Activated B cell treated with CpG ODN at 0.5 μM for 24 hours (primary cell): ENCODE measurements at regions not wholly inside any gene's neighbourhood (a gene's known extent, or its start where the extent isn't known, plus 50 kb on each side); places are given as distances from the start of the nearest gene placed in this dataset.

Experiments
- ATAC-seq: fragments of 200-7000 bp; cut with Tn5 transposase; one replicate; pipeline ENCODE4 v1.10.0; 2021; ENCODE audit warnings: low read depth, mild to moderate bottlenecking, moderate library complexity
- CTCF ChIA-PET: fragments of 350-600 bp; sonication (Branson Sonifier 250); formaldehyde crosslinking; loops from one replicate; lab custom pipeline; 2021; ENCODE audit warnings: antibody characterized with exemption; lab: Charles Lee
- POLR2A ChIA-PET: fragments of 350-600 bp; sonication (Branson Sonifier 250); formaldehyde crosslinking; loops from one replicate; lab custom pipeline; 2021; ENCODE audit warnings: antibody characterized with exemption; lab: Charles Lee
- DNase-seq: peaks from one replicate; pipeline ENCODE4 v3.0.0; 2022
- H3K27ac Mint-ChIP-seq: one replicate; pipeline ENCODE4 v1.8.0; 2020; ENCODE audit warnings: mixed read lengths
- H3K27me3 Mint-ChIP-seq: one replicate; pipeline ENCODE4 v1.8.0; 2021; ENCODE audit warnings: mixed read lengths
- H3K36me3 Mint-ChIP-seq: one replicate; pipeline ENCODE4 v1.8.0; 2021; ENCODE audit warnings: low read depth, mixed read lengths
- H3K4me1 Mint-ChIP-seq: one replicate; pipeline ENCODE4 v1.8.0; 2021; ENCODE audit warnings: mixed read lengths
- H3K4me3 Mint-ChIP-seq: one replicate; pipeline ENCODE4 v1.8.0; 2020; ENCODE audit warnings: mild to moderate bottlenecking, mixed read lengths
- H3K9me3 Mint-ChIP-seq: one replicate; pipeline ENCODE4 v1.8.0; 2020; ENCODE audit warnings: mixed read lengths
- intact Hi-C: fragments of 100-400 bp; cut with micrococcal nuclease; formaldehyde crosslinking; loops from one replicate; pipeline ENCODE4 v1.15.1; 2024
- TF ChIP-seq, protein P1 (sequence below): fragments of 200-600 bp; IDR thresholded peaks from one replicate; pipeline ENCODE4 v1.8.0; 2022; ENCODE audit warnings: antibody characterized with exemption, mild to moderate bottlenecking

DNA sequence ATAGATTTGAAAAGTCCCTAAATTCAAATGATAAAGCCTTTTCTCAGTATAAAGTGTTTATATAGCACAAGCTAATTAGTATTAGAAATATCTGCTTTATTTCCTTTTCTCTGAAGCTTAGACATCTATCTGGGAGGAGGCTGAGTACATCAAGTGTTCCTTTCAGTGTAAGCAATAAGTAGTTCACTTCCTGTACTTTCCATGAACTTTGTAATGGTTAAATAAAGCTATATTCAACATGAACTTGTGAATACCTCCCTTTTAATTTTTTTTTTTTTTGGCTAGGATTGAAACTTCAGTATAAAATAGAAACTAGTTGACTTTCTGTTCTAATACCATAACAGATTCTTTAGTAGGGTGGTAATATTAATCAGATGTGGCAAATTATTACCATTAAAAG lies 190.9 kb downstream of the CENPW start:
- TF ChIP-seq, protein P1, sequence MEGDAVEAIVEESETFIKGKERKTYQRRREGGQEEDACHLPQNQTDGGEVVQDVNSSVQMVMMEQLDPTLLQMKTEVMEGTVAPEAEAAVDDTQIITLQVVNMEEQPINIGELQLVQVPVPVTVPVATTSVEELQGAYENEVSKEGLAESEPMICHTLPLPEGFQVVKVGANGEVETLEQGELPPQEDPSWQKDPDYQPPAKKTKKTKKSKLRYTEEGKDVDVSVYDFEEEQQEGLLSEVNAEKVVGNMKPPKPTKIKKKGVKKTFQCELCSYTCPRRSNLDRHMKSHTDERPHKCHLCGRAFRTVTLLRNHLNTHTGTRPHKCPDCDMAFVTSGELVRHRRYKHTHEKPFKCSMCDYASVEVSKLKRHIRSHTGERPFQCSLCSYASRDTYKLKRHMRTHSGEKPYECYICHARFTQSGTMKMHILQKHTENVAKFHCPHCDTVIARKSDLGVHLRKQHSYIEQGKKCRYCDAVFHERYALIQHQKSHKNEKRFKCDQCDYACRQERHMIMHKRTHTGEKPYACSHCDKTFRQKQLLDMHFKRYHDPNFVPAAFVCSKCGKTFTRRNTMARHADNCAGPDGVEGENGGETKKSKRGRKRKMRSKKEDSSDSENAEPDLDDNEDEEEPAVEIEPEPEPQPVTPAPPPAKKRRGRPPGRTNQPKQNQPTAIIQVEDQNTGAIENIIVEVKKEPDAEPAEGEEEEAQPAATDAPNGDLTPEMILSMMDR = no peak
- H3K27ac Mint-ChIP-seq = no peak overlapping the region
- H3K36me3 Mint-ChIP-seq = no peaks in the 10 kb centered on the region
- H3K4me3 Mint-ChIP-seq = no peak overlapping the region
- no peaks in the 10 kb centered on the region for H3K27me3 Mint-ChIP-seq
- CTCF ChIA-PET = interaction anchor here (1.2 kb wide), 1 partner anchor 8 kb away, joined by 4 read pairs; no protein-coding TSS in a partner anchor
- H3K9me3 Mint-ChIP-seq = no peaks in the 10 kb centered on the region
- DNase-seq = no peak
- ATAC-seq = no peak
- intact Hi-C loops = no loop called here
- H3K4me1 Mint-ChIP-seq = no peaks in the 10 kb centered on the region
- POLR2A ChIA-PET = no interaction called here

DNA sequence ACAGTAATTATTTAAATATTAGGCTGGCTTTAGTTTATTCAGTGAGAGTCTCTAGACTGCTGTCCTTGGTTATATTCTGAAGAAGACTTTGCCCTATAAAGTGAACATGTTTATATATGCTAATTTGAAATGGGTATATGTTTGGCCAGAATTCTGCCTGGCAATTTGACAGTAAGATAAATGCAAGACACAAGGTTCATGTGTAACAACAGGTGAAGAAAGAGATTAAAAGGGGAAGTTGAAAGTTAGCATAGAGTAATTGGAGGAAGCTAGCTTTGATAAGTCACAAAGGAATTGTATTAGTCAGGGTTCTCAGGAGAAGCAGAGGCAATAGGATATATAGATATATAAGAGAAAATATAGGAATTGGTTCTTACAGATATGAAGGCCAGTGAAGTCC lies 191.4 kb downstream of the CENPW start:
- Mint-ChIP-seq H3K36me3 (no peaks in the 10 kb centered on the region), H3K27ac (no peak overlapping the region), H3K27me3 (no peaks in the 10 kb centered on the region), H3K4me1 (no peaks in the 10 kb centered on the region), H3K4me3 (no peak overlapping the region), H3K9me3 (no peaks in the 10 kb centered on the region)
- TF ChIP-seq, protein P1 = no peak
- no peak for DNase-seq
- intact Hi-C loops = no loop called here
- POLR2A ChIA-PET = no interaction called here
- no peak for ATAC-seq
- CTCF ChIA-PET = no interaction called here

DNA sequence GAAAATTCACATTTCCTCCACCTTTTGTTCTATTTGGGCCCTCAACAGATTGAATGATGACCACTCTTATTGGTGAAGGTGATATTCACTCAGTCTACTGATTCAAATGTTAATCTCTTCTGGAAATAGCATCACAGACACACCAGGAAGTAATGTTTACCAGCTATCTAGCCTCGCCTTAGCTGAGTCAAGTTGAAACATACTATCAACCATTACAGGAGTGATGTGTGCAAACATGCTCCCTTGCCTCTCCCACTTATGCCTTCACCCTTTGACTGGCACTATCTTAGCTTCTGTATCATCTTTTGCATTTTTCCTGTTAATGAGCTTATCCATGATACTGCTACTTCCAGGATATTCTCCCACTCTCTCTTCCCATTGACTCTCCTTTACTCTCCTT lies 191.9 kb downstream of the CENPW start:
- DNase-seq = no peak
- intact Hi-C loops = no loop called here
- no peaks in the 10 kb centered on the region for H3K27me3 Mint-ChIP-seq
- no peak for ATAC-seq
- no peak overlapping the region for H3K27ac Mint-ChIP-seq
- ChIA-PET CTCF (interaction anchor here (0.5 kb wide), 1 partner anchor 35 kb away, joined by 3 read pairs; no protein-coding TSS in a partner anchor), POLR2A (no interaction called here)
- no peaks in the 10 kb centered on the region for H3K36me3 Mint-ChIP-seq
- TF ChIP-seq, protein P1 = no peak
- no peaks in the 10 kb centered on the region for H3K4me1 Mint-ChIP-seq
- H3K4me3 Mint-ChIP-seq = no peak overlapping the region
- H3K9me3 Mint-ChIP-seq = no peaks in the 10 kb centered on the region

DNA sequence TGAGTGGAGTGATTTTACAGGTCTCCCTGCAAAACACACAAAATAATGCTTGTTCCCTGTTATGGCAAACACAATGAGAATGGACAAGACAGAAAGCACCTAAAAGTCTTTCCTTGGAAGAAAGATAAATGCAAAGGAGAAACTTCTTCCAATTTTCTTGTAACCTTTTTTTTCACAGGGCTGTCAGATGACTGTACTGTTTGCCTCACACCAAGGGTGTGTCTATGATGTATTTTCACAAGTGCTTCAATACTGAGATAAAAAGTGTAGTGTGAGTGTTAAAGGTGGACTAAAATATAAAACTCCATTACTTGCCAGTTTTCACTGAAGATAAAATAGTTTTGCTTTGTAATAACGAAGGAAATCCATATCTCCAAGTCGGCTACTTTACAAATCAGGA lies 194.5 kb downstream of the CENPW start:
- ChIA-PET POLR2A (no interaction called here), CTCF (no interaction called here)
- H3K36me3 Mint-ChIP-seq = no peaks in the 10 kb centered on the region
- TF ChIP-seq, protein P1 = no peak
- intact Hi-C loops = no loop called here
- H3K9me3 Mint-ChIP-seq = no peaks in the 10 kb centered on the region
- no peaks in the 10 kb centered on the region for H3K27me3 Mint-ChIP-seq
- no peak overlapping the region for H3K27ac Mint-ChIP-seq
- H3K4me1 Mint-ChIP-seq = no peaks in the 10 kb centered on the region
- ATAC-seq (no peak), DNase-seq (no peak)
- no peak overlapping the region for H3K4me3 Mint-ChIP-seq

DNA sequence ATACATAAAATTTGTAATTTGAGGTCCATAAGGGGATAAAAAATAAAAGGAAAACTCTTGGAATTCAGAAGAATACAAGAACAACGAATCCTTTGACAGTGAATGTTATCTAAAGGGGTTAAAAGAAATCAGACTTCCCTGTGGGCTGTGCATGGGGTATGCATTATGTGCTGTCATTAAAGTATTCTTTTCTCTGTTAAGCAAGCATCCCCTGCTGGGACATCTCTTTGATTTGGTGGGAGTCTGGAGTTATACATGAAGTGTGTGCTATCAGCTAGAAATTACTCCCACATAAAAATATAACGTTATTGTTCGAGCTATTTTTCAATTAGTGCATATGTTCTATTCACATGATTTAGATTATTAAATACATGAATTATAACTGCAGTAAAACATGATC lies 195.2 kb downstream of the CENPW start:
- no peaks in the 10 kb centered on the region for H3K27me3 Mint-ChIP-seq
- ATAC-seq (no peak), DNase-seq (no peak)
- no peak overlapping the region for H3K4me3 Mint-ChIP-seq
- H3K9me3 Mint-ChIP-seq = no peaks in the 10 kb centered on the region
- POLR2A ChIA-PET = no interaction called here
- no peak overlapping the region for H3K27ac Mint-ChIP-seq
- no peaks in the 10 kb centered on the region for H3K36me3 Mint-ChIP-seq
- TF ChIP-seq, protein P1 = no peak
- CTCF ChIA-PET = no interaction called here
- intact Hi-C loops = no loop called here
- no peaks in the 10 kb centered on the region for H3K4me1 Mint-ChIP-seq
